ENCODE measurements at regions not wholly inside any gene's neighbourhood (a gene's known extent, or its start where the extent isn't known, plus 50 kb on each side); places are given as distances from the start of the nearest gene placed in this dataset.

GRCh38 chr5:89901346-89901745 is 508.2 kb downstream of the CETN3 start:
- WGBS (ENCODE audit: insufficient coverage, low coverage, low lambda C conversion rate, missing lambda C conversion rate): 41% methylated on average over 1 of the region's 1 CpG
- Histone ChIP-seq H3K27ac (no peak overlapping the region), H3K4me3 (no peak overlapping the region), H3K4me1 (no peaks in the 10 kb centered on the region), H3K9me3 (no peaks in the 10 kb centered on the region), H3K36me3 (no peaks in the 10 kb centered on the region), H3K27me3 (no peaks in the 10 kb centered on the region)
- ATAC-seq: no peak
- no peak for TF ChIP-seq POLR2A (IDR thresholded peaks at IDR 0.05)
- DNase-seq: no peak
- intact Hi-C loops (cut with DNase I): no loop called here

GRCh38 chr5:89900346-89900745 is 509.2 kb downstream of the CETN3 start:
- no peak for TF ChIP-seq POLR2A (IDR thresholded peaks at IDR 0.05)
- TF ChIP-seq CTCF (IDR thresholded peaks at IDR 0.05): no peak
- ATAC-seq (no peak), DNase-seq (no peak)
- intact Hi-C loops (cut with DNase I): no loop called here
- Histone ChIP-seq H3K36me3 (no peaks in the 10 kb centered on the region), H3K27me3 (no peaks in the 10 kb centered on the region), H3K27ac (no peak overlapping the region), H3K4me3 (no peak overlapping the region), H3K4me1 (no peaks in the 10 kb centered on the region), H3K9me3 (no peaks in the 10 kb centered on the region)
- 40% methylated on average over 1 of the region's 1 CpG for WGBS (ENCODE audit: insufficient coverage, low coverage, low lambda C conversion rate, missing lambda C conversion rate)

GRCh38 chr5:89899559-89899958 is 510.0 kb downstream of the CETN3 start:
- Histone ChIP-seq H3K36me3 (no peaks in the 10 kb centered on the region), H3K4me1 (no peaks in the 10 kb centered on the region), H3K9me3 (no peaks in the 10 kb centered on the region), H3K27me3 (no peaks in the 10 kb centered on the region), H3K27ac (no peak overlapping the region), H3K4me3 (no peak overlapping the region)
- DNase-seq: no peak
- intact Hi-C loops (cut with DNase I): no loop called here
- ATAC-seq: no peak
- TF ChIP-seq CTCF (IDR thresholded peaks at IDR 0.05): no peak

GRCh38 chr5:89893546-89893945 is 516.0 kb downstream of the CETN3 start:
- Histone ChIP-seq H3K4me1 (no peaks in the 10 kb centered on the region), H3K27ac (no peak overlapping the region), H3K9me3 (no peaks in the 10 kb centered on the region), H3K27me3 (no peaks in the 10 kb centered on the region), H3K4me3 (no peak overlapping the region), H3K36me3 (no peaks in the 10 kb centered on the region)
- intact Hi-C loops (cut with DNase I): no loop called here
- ATAC-seq: no peak
- DNase-seq: no peak
- TF ChIP-seq CTCF (IDR thresholded peaks at IDR 0.05) (no peak), POLR2A (IDR thresholded peaks at IDR 0.05) (no peak)
- 42% methylated on average over 2 of the region's 2 CpGs for WGBS (ENCODE audit: insufficient coverage, low coverage, low lambda C conversion rate, missing lambda C conversion rate)

- Histone ChIP-seq H3K27ac (no peak overlapping the region), H3K27me3 (no peaks in the 10 kb centered on the region), H3K4me3 (no peak overlapping the region), H3K9me3 (no peaks in the 10 kb centered on the region), H3K4me1 (no peaks in the 10 kb centered on the region), H3K36me3 (no peaks in the 10 kb centered on the region)
- TF ChIP-seq POLR2A (IDR thresholded peaks at IDR 0.05) (no peak), CTCF (IDR thresholded peaks at IDR 0.05) (no peak)
- no peak for ATAC-seq
- no peak for DNase-seq
- intact Hi-C loops (cut with DNase I): no loop called here
These were observed 523.9 kb downstream of the CETN3 start for GRCh38 chr5:89885670-89886069.
